ENCODE measurements at regions not wholly inside any gene's neighbourhood (a gene's known extent, or its start where the extent isn't known, plus 50 kb on each side); places are given as distances from the start of the nearest gene placed in this dataset.

- H3K27ac ChIP-seq (ENCODE audit: low read depth in 1 of 2, low read length in 2 of 2): no peak overlapping the region
- ATAC-seq (ENCODE audit: poor library complexity): no peak
Observed at GRCh38 chr1:164006621-164007020, 552.4 kb upstream of the PBX1 start.

GRCh38 chr1:164017239-164017638 is 541.7 kb upstream of the PBX1 start:
- H3K4me3 Mint-ChIP-seq: no peak overlapping the region
- no peaks in the 10 kb centered on the region for H3K4me1 ChIP-seq (ENCODE audit: insufficient read depth, low read length)
- H3K4me1 Mint-ChIP-seq (ENCODE audit: low read depth): no peaks in the 10 kb centered on the region
- ChIA-PET POLR2A (no interaction called here), CTCF (no interaction called here)
- no peak overlapping the region for H3K4me3 ChIP-seq (ENCODE audit: low read length)
- DNase-seq: no peak
- intact Hi-C loops (cut with DNase I, micrococcal nuclease): no loop called here
- no peaks in the 10 kb centered on the region for H3K36me3 ChIP-seq (ENCODE audit: insufficient read depth, low read length)
- H3K27me3 ChIP-seq (ENCODE audit: control insufficient read depth in 1 of 2, insufficient read depth in 2 of 2, low read length in 2 of 2): no peaks in the 10 kb centered on the region
- H3K27ac ChIP-seq (ENCODE audit: low read depth in 1 of 2, low read length in 2 of 2): no peak overlapping the region
- no peak overlapping the region for H3K27ac Mint-ChIP-seq
- peaks cover 0 to 10% of the 10 kb centered on the region in 2 experiments for H3K9me3 ChIP-seq (ENCODE audit: control insufficient read depth in 1 of 2, insufficient read depth in 1 of 2, low read length in 2 of 2)
- no peaks in the 10 kb centered on the region for H3K27me3 Mint-ChIP-seq
- no peak for TF ChIP-seq CTCF (IDR thresholded peaks at IDR 0.05)
- no peaks in the 10 kb centered on the region for H3K36me3 Mint-ChIP-seq (ENCODE audit: low read depth)
- no peak for ATAC-seq (ENCODE audit: poor library complexity)
- peaks cover 17% of the 10 kb centered on the region for H3K9me3 Mint-ChIP-seq

More at GRCh38 chr1:164006621-164007020, 552.4 kb upstream of the PBX1 start:
- no peaks in the 10 kb centered on the region for H3K4me1 ChIP-seq (ENCODE audit: insufficient read depth, low read length)
- Mint-ChIP-seq H3K4me1 (ENCODE audit: low read depth) (no peaks in the 10 kb centered on the region), H3K27ac (no peak overlapping the region), H3K4me3 (no peak overlapping the region), H3K36me3 (ENCODE audit: low read depth) (no peaks in the 10 kb centered on the region), H3K9me3 (peaks cover 14% of the 10 kb centered on the region), H3K27me3 (no peaks in the 10 kb centered on the region)
- ChIA-PET CTCF (no interaction called here), POLR2A (no interaction called here)
- no peaks in the 10 kb centered on the region for H3K36me3 ChIP-seq (ENCODE audit: insufficient read depth, low read length)
- DNase-seq: no peak
- intact Hi-C loops (cut with DNase I, micrococcal nuclease): no loop called here
- no peak for TF ChIP-seq CTCF (IDR thresholded peaks at IDR 0.05)
- H3K4me3 ChIP-seq (ENCODE audit: low read length): no peak overlapping the region
- peaks cover 0 to 5% of the 10 kb centered on the region in 2 experiments for H3K9me3 ChIP-seq (ENCODE audit: control insufficient read depth in 1 of 2, insufficient read depth in 1 of 2, low read length in 2 of 2)
- no peaks in the 10 kb centered on the region for H3K27me3 ChIP-seq (ENCODE audit: control insufficient read depth in 1 of 2, insufficient read depth in 2 of 2, low read length in 2 of 2)

- Mint-ChIP-seq H3K27ac (no peak overlapping the region), H3K4me3 (no peak overlapping the region), H3K9me3 (peaks cover 11% of the 10 kb centered on the region), H3K36me3 (ENCODE audit: low read depth) (no peaks in the 10 kb centered on the region), H3K4me1 (ENCODE audit: low read depth) (no peaks in the 10 kb centered on the region), H3K27me3 (no peaks in the 10 kb centered on the region)
- TF ChIP-seq CTCF (IDR thresholded peaks at IDR 0.05): no peak
- Histone ChIP-seq H3K4me3 (ENCODE audit: low read length) (no peak overlapping the region), H3K27ac (ENCODE audit: low read depth in 1 of 2, low read length in 2 of 2) (no peak overlapping the region), H3K27me3 (ENCODE audit: control insufficient read depth in 1 of 2, insufficient read depth in 2 of 2, low read length in 2 of 2) (no peaks in the 10 kb centered on the region), H3K36me3 (ENCODE audit: insufficient read depth, low read length) (no peaks in the 10 kb centered on the region), H3K9me3 (ENCODE audit: control insufficient read depth in 1 of 2, insufficient read depth in 1 of 2, low read length in 2 of 2) (peaks cover 0 to 10% of the 10 kb centered on the region in 2 experiments), H3K4me1 (ENCODE audit: insufficient read depth, low read length) (no peaks in the 10 kb centered on the region)
- POLR2A ChIA-PET: no interaction called here
- DNase-seq: no peak
- no peak for ATAC-seq (ENCODE audit: poor library complexity)
- intact Hi-C loops (cut with DNase I, micrococcal nuclease): no loop called here
- CTCF ChIA-PET: no interaction called here
Observed at GRCh38 chr1:164020391-164020790, 538.6 kb upstream of the PBX1 start.
